GM21423 (cell line): ENCODE measurements at regions not wholly inside any gene's neighbourhood (a gene's known extent, or its start where the extent isn't known, plus 50 kb on each side); places are given as distances from the start of the nearest gene placed in this dataset.
"Not testable (repeated sequence)": the region's sequence is repeated elsewhere in the genome, so short reads cannot be mapped to it uniquely, and the experiment has no call there.

Experiments
- ATAC-seq: cut with Tn5 transposase; IDR thresholded peaks from one replicate; pipeline ENCODE4 v1.9.1; 2021; ENCODE audit warnings: mild to moderate bottlenecking, moderate library complexity; ENCODE audit not compliant: unreplicated experiment

GRCh38 chr5:52255308-52255707 lies 532.4 kb upstream of the ITGA1 start:
- ATAC-seq, result no peak

- ATAC-seq, result no peak
Measured at GRCh38 chr5:52262844-52263243, 524.9 kb upstream of the ITGA1 start.

GRCh38 chr5:52269401-52269800 lies 518.3 kb upstream of the ITGA1 start:
- no peak for ATAC-seq

GRCh38 chr5:52269859-52270258 lies 517.9 kb upstream of the ITGA1 start:
- no peak for ATAC-seq

GRCh38 chr5:52275639-52276038 lies 512.1 kb upstream of the ITGA1 start:
- ATAC-seq, result no peak

- no peak for ATAC-seq
Measured at GRCh38 chr5:52277101-52277500, 510.6 kb upstream of the ITGA1 start.

GRCh38 chr5:52282647-52283046 lies 505.1 kb upstream of the ITGA1 start:
- ATAC-seq, result no peak

GRCh38 chr5:52283221-52283620 lies 504.5 kb upstream of the ITGA1 start:
- no peak for ATAC-seq

GRCh38 chr5:52300703-52301372 lies 486.9 kb upstream of the ITGA1 start:
- ATAC-seq, result no peak

- ATAC-seq, result not testable (repeated sequence)
Measured at GRCh38 chr5:52304816-52305215, 482.9 kb upstream of the ITGA1 start.

- ATAC-seq, result no peak
Measured at GRCh38 chr5:52328220-52328806, 459.4 kb upstream of the ITGA1 start.

GRCh38 chr5:52331725-52332124 lies 456.0 kb upstream of the ITGA1 start:
- ATAC-seq, result no peak

GRCh38 chr5:52334367-52334766 lies 453.3 kb upstream of the ITGA1 start:
- ATAC-seq, result no peak

GRCh38 chr5:52339285-52339684 lies 448.4 kb upstream of the ITGA1 start:
- no peak for ATAC-seq

GRCh38 chr5:52342361-52342760 lies 445.4 kb upstream of the ITGA1 start:
- no peak for ATAC-seq

GRCh38 chr5:52356311-52356918 lies 431.3 kb upstream of the ITGA1 start:
- ATAC-seq, result no peak

- no peak for ATAC-seq
Measured at GRCh38 chr5:52359261-52359660, 428.5 kb upstream of the ITGA1 start.

GRCh38 chr5:52360985-52361384 lies 426.7 kb upstream of the ITGA1 start:
- ATAC-seq, result no peak

GRCh38 chr5:52374286-52374685 lies 413.4 kb upstream of the ITGA1 start:
- no peak for ATAC-seq

- no peak for ATAC-seq
Measured at GRCh38 chr5:52375969-52376368, 411.7 kb upstream of the ITGA1 start.

GRCh38 chr5:52376592-52376991 lies 411.1 kb upstream of the ITGA1 start:
- no peak for ATAC-seq

- ATAC-seq, result no peak
Measured at GRCh38 chr5:52378237-52378636, 409.5 kb upstream of the ITGA1 start.
